Epithelial cell of esophagus (primary cell): ENCODE measurements at regions not wholly inside any gene's neighbourhood (a gene's known extent, or its start where the extent isn't known, plus 50 kb on each side); places are given as distances from the start of the nearest gene placed in this dataset.
A peak's percentile ranks its signal among the peaks of the same experiment; 100 is the strongest.

Source experiments
- DNase-seq: peaks from one replicate; pipeline ENCODE4 v3.0.0; 2010; ENCODE audit warnings: low read depth
- H3K4me3 ChIP-seq: 2 replicates; pipeline ENCODE4 v1.5.1; 2011; ENCODE audit warnings: mild to moderate bottlenecking, low read length, control low read depth
- TF ChIP-seq, protein P1 (sequence below): IDR thresholded peaks from 2 replicates; pipeline ENCODE4 v1.5.1; 2011; ENCODE audit warnings: low read depth, mild to moderate bottlenecking, low read length, control low read depth, inconsistent platforms; ENCODE audit not compliant: insufficient read depth; ENCODE audit errors: missing control alignments

DNA sequence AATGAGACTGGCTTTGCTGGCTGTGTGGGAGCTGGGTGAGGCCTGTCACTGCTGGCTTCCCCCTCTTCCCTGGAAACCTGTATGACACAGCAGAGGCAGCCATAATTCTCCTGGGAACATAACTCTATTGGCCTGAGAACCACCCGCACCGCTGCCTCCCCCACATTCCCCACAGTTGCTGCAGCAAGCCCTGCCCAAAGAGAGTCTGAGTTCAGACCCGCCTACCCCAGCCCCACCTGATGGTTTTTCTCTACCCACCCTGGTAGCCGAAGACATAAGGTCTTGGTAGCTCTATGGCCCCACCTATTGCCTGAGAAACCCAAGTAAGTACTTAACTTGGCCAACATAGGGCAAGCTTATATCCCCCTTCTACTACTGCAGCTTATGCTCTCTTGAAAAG, 174.8 kb downstream of the C11orf91 start:
- H3K4me3 ChIP-seq = no peak overlapping the region
- no peak for DNase-seq
- TF ChIP-seq, protein P1, sequence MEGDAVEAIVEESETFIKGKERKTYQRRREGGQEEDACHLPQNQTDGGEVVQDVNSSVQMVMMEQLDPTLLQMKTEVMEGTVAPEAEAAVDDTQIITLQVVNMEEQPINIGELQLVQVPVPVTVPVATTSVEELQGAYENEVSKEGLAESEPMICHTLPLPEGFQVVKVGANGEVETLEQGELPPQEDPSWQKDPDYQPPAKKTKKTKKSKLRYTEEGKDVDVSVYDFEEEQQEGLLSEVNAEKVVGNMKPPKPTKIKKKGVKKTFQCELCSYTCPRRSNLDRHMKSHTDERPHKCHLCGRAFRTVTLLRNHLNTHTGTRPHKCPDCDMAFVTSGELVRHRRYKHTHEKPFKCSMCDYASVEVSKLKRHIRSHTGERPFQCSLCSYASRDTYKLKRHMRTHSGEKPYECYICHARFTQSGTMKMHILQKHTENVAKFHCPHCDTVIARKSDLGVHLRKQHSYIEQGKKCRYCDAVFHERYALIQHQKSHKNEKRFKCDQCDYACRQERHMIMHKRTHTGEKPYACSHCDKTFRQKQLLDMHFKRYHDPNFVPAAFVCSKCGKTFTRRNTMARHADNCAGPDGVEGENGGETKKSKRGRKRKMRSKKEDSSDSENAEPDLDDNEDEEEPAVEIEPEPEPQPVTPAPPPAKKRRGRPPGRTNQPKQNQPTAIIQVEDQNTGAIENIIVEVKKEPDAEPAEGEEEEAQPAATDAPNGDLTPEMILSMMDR = no peak

DNA sequence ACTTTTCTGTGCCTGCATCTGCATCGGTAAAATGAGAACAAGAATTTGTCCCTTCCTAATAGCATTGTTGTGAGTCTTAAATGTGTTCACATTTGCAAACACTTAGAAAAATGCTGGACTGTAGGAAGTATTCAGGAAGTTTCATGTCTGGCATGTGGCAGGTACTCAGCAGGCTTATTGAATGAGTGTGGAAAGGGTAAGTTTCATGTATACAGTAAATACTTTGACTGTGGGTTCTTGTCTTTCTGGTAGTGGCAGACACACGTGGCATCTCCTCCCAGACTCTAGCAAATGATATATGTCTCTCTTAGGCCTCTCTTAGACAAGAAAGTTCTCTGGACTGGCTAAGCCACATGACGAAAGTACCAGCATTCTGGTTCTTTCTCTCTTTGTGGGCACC, 179.2 kb downstream of the C11orf91 start:
- TF ChIP-seq, protein P1 = no peak
- H3K4me3 ChIP-seq = no peak overlapping the region
- no peak for DNase-seq

DNA sequence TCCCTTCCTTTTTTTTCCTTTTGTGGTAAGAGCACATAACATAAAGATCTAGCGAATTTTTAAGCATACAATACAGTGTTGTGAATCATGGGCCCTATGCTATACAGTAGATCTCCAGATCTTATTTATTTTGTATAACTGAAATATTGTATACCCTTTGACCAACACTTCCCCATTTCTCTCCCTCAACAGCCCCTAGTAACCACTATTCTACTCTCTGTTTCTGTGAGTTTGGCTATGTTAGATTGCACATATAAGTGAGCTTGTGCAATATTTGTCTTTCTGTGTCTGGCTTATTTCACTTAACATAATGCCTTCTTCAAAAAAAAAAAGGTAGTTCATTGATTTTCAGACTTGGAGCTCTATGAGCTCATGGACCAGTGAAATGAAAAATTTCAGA, 180.5 kb downstream of the C11orf91 start:
- TF ChIP-seq, protein P1 = no peak
- no peak for DNase-seq
- H3K4me3 ChIP-seq = no peak overlapping the region

GRCh38 chr11:33515347-33515746, 185.3 kb downstream of the C11orf91 start:
- DNase-seq = no peak
- TF ChIP-seq, protein P1 = no peak
- H3K4me3 ChIP-seq = no peak overlapping the region

DNA sequence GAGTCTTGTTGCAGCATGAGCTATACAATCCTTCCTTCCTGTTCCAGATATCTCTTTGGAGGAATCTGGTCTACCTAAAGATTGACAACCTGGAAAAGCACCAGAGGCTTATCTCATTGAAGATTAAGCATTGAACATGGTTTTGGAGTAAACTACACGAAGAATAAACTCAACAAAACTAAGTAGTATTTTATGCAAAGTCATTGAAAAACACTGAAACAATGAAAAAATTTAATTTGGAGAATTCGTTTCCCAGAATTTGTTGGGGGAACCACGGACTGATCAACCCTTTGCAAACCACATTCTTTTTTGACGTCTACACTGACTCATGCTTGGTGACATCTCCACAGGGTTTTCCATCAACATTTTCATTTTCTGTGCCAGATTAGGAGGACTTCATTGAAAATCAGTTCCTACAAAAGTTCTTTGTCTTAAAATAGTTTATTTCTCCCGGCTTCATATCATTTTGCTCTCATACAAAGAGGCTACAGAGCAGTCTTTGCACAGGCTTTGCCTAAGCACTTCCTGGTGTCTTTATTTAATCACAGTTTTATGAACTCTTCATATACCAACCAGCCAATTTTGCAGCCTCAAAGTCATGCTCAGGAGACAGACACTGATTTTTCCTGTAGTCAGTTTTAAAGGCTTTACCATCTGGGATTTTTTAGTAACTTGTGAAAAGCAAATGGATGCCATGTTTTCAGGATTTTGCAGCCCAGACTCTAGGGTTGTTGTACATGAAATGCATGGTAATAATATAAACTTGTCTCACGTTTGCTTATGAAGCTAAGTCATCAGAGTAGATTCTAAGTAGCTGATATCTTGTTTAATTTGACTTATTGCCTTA, 186.3 kb downstream of the C11orf91 start:
- no peak overlapping the region for H3K4me3 ChIP-seq
- TF ChIP-seq, protein P1 = no peak
- no peak for DNase-seq

- TF ChIP-seq, protein P1 = no peak
- DNase-seq = no peak
- no peak overlapping the region for H3K4me3 ChIP-seq
These were observed 191.0 kb downstream of the C11orf91 start for GRCh38 chr11:33509632-33510031.

DNA sequence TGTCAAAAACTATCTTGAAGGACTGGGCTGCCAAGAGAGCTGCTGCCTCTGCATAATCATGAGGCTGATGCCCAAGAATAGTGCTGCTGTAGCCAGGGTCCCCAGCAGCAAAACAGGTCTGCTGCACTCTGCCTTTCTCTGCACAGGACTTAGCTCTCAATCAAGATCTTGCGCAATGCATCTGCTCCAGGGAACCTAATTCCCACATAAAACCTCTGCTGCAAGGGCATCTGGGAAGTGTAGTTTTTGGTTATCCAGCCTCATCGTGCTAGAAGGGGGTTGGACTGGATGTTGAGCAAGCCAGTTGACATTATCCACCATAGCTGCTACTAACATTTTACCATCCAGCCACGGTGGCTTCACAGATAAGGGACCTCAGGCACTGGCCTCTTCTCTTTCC, 192.7 kb downstream of the C11orf91 start:
- TF ChIP-seq, protein P1 = no peak
- no peak overlapping the region for H3K4me3 ChIP-seq
- peak; percentile 62 for DNase-seq
